Transverse colon (tissue), 4 donors: ENCODE measurements at regions not wholly inside any gene's neighbourhood (a gene's known extent, or its start where the extent isn't known, plus 50 kb on each side); places are given as distances from the start of the nearest gene placed in this dataset.

Source experiments
- EP300 ChIP-seq: sonication (generic); formaldehyde crosslinking; IDR thresholded peaks from one replicate; pipeline ENCODE4 v1.6.1; 2017; ENCODE audit warnings: antibody characterized with exemption, low read depth
- POLR2A ChIP-seq: fragments of 450-650 bp; IDR thresholded peaks from one replicate; pipeline ENCODE4 v1.6.1; 2016; ENCODE audit warnings: antibody characterized with exemption, mild to moderate bottlenecking, moderate library complexity
- POLR2AphosphoS5 ChIP-seq, 3 donors: sonication (generic); formaldehyde crosslinking; IDR thresholded peaks; one replicate each; pipeline ENCODE4 v1.6.1; 2016; ENCODE audit warnings: antibody characterized with exemption in 3 of 3
- TF ChIP-seq, protein P1 (sequence below), 5 experiments: fragments of 200-600 bp in 3 of 5; fragments of 450-650 bp in 2 of 5; sonication (generic) in 3 of 5; IDR thresholded peaks; 1 replicate in 2 of 5; 2 replicates in 3 of 5; pipeline ENCODE4 v1.5.1; 2016 to 2017; ENCODE audit warnings: antibody characterized with exemption in 5 of 5, inconsistent platforms in 3 of 5, mild to moderate bottlenecking in 2 of 5, moderate library complexity in 1 of 5

DNA sequence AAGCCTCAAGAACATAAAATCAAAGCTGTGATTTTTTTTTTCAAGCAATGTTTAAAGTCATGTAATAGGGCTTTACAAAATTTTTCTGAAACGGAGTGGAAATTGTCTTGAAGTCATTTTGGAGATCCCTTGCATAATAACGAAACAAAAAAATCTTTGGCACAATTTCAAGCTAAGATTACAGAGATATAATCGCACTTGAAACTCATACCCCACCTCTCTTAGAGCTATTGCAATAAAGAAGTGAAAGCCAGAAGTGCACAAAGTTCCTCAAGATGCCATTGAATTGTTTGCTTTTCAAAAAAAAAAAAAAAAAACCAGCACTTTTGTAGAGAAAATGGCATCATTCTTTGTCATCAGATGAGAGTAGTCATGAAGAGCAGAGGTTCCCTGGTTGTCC, 152.3 kb downstream of the PAX3 start:
- TF ChIP-seq EP300 (no peak), POLR2A (no peak), POLR2AphosphoS5 (IDR thresholded peaks at IDR 0.05) (no peak)
- TF ChIP-seq, protein P1, sequence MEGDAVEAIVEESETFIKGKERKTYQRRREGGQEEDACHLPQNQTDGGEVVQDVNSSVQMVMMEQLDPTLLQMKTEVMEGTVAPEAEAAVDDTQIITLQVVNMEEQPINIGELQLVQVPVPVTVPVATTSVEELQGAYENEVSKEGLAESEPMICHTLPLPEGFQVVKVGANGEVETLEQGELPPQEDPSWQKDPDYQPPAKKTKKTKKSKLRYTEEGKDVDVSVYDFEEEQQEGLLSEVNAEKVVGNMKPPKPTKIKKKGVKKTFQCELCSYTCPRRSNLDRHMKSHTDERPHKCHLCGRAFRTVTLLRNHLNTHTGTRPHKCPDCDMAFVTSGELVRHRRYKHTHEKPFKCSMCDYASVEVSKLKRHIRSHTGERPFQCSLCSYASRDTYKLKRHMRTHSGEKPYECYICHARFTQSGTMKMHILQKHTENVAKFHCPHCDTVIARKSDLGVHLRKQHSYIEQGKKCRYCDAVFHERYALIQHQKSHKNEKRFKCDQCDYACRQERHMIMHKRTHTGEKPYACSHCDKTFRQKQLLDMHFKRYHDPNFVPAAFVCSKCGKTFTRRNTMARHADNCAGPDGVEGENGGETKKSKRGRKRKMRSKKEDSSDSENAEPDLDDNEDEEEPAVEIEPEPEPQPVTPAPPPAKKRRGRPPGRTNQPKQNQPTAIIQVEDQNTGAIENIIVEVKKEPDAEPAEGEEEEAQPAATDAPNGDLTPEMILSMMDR (IDR thresholded peaks at IDR 0.05) = no peak
